GM12878 (cell line): ENCODE measurements at regions not wholly inside any gene's neighbourhood (a gene's known extent, or its start where the extent isn't known, plus 50 kb on each side); places are given as distances from the start of the nearest gene placed in this dataset.

ENCODE experiments used
- ATAC-seq: fragments of 200-7000 bp; cut with Tn5 transposase; 3 replicates; pipeline ENCODE4 v1.9.1; 2020; ENCODE audit warnings: mild to moderate bottlenecking, moderate library complexity
- BruUV-seq: library from RNA; stranded (reverse); fragments of 400-500 nt; replicated peaks from 2 replicates; lab custom pipeline; 2021; lab: Mats Ljungman, UMichigan
- CTCF ChIA-PET: fragments of 300-600 bp; sonication (Branson Sonifier 250); formaldehyde crosslinking; extraction: SDS; loops from one replicate; lab custom pipeline; 2021; ENCODE audit warnings: inconsistent platforms; lab: Yijun Ruan, JAX
- POLR2A ChIA-PET: fragments of 350-600 bp; formaldehyde crosslinking; extraction: SDS; loops from one replicate; lab custom pipeline; 2021; ENCODE audit warnings: inconsistent platforms; lab: Charles Lee
- RAD21 ChIA-PET: fragments of 300-600 bp; sonication (Branson Sonifier 250); formaldehyde crosslinking; loops from one replicate; lab custom pipeline; 2023; ENCODE audit warnings: antibody characterized with exemption; ENCODE audit not compliant: unreplicated experiment; lab: Charles Lee
- SMC1A ChIA-PET: fragments of 300-600 bp; sonication (Branson Sonifier 250); formaldehyde crosslinking; loops from one replicate; lab custom pipeline; 2023; ENCODE audit not compliant: unreplicated experiment, uncharacterized antibody; lab: Charles Lee
- DNase-seq: peaks from one replicate; pipeline ENCODE4 v3.0.0-alpha.2; 2011; ENCODE audit warnings: low read depth, low spot score
- FAIRE-seq: peaks from 3 replicates; lab custom pipeline; 2011; peaks lifted over from hg19 to GRCh38; lab: Jason Lieb, UNC
- H2AFZ ChIP-seq: 2 replicates; pipeline ENCODE4 v1.6.0; 2011; ENCODE audit warnings: low read depth, low read length, control low read depth; ENCODE audit not compliant: control insufficient read depth
- H3K27ac ChIP-seq: 2 replicates; pipeline ENCODE4 v1.5.1; 2011; ENCODE audit warnings: control low read depth; ENCODE audit not compliant: control insufficient read depth, insufficient read depth
- H3K27me3 ChIP-seq, 2 experiments: replicated peaks in 1 of 2; 2 replicates each; pipeline versions ENCODE4 v1.6.0 to v1.6.1; 2011; ENCODE audit warnings: low read length in 1 of 2; ENCODE audit not compliant: control insufficient read depth in 2 of 2, insufficient read depth in 2 of 2
- H3K36me3 ChIP-seq, 2 experiments: 2 replicates each; pipeline ENCODE4 v1.5.1; 2011; ENCODE audit warnings: low read length in 1 of 2; ENCODE audit not compliant: control insufficient read depth in 2 of 2, insufficient read depth in 2 of 2
- H3K4me1 ChIP-seq: 2 replicates; pipeline ENCODE4 v1.6.1; 2011; ENCODE audit warnings: mild to moderate bottlenecking, low read length, moderate library complexity, mixed read lengths; ENCODE audit not compliant: control insufficient read depth, insufficient read depth
- H3K4me2 ChIP-seq: 2 replicates; pipeline ENCODE4 v1.6.0; 2011; ENCODE audit warnings: control low read depth; ENCODE audit not compliant: control insufficient read depth, insufficient read depth
- H3K4me3 ChIP-seq: fragments of 200-600 bp; sonication (generic); 2 replicates; pipeline ENCODE4 v1.5.1; 2016
- H3K79me2 ChIP-seq: 2 replicates; pipeline ENCODE4 v1.6.0; 2011; ENCODE audit warnings: low read length; ENCODE audit not compliant: control insufficient read depth, insufficient read depth
- H3K9ac ChIP-seq: 2 replicates; pipeline ENCODE4 v1.8.0; 2011; ENCODE audit warnings: low read length, control low read depth, mixed read lengths; ENCODE audit not compliant: control insufficient read depth, insufficient read depth
- H3K9me3 ChIP-seq: replicated peaks from 3 replicates; pipeline ENCODE4 v1.5.1; 2011; ENCODE audit warnings: mild to moderate bottlenecking, low read length; ENCODE audit not compliant: control insufficient read depth, insufficient read depth
- H4K20me1 ChIP-seq: 2 replicates; pipeline ENCODE4 v1.6.0; 2011; ENCODE audit not compliant: control insufficient read depth, insufficient read depth
- GABPA ChIP-seq: IDR thresholded peaks from 2 replicates; pipeline ENCODE4 v1.6.1; 2014; ENCODE audit warnings: antibody characterized with exemption, low read depth, mild to moderate bottlenecking, inconsistent platforms
- PAX5 ChIP-seq: IDR thresholded peaks from 2 replicates; pipeline ENCODE4 v1.6.1; 2011; ENCODE audit warnings: low read depth, low read length, borderline replicate concordance
- POLR2AphosphoS5 ChIP-seq: IDR thresholded peaks from 2 replicates; pipeline ENCODE4 v1.6.1; 2011; ENCODE audit warnings: mild to moderate bottlenecking, low read length, inconsistent platforms
- RAD21 ChIP-seq: IDR thresholded peaks from 2 replicates; pipeline ENCODE4 v1.6.1; 2011; ENCODE audit warnings: mild to moderate bottlenecking, low read depth, low read length, moderate library complexity; ENCODE audit not compliant: insufficient read depth
- WGBS: methylation state at CpG from one replicate; pipeline ENCODE4 v1.1.6; 2016; ENCODE audit warnings: low lambda C conversion rate; ENCODE audit not compliant: insufficient replicate concordance, insufficient coverage; ENCODE audit errors: missing lambda C conversion rate; 5-methylcytosine and 5-hydroxymethylcytosine counted together
- in situ Hi-C: fragments of 300-500 bp; cut with MboI; formaldehyde crosslinking; loops from 9 replicates; pipeline ENCODE4 v1.14.3; 2018; ENCODE audit warnings: mixed read lengths
- intact Hi-C: fragments of 100-400 bp; cut with micrococcal nuclease; formaldehyde crosslinking; loops from one replicate; pipeline ENCODE4 v1.14.2; 2022; ENCODE audit not compliant: unreplicated experiment
- TF ChIP-seq, protein P1 (sequence below): fragments of 450-650 bp; IDR thresholded peaks from 2 replicates; pipeline ENCODE4 v1.6.1; 2014; ENCODE audit warnings: mild to moderate bottlenecking
- TF ChIP-seq, protein P2 (sequence below): IDR thresholded peaks from 2 replicates; pipeline ENCODE4 v1.6.1; 2012; ENCODE audit warnings: low read depth, low read length, improper control_type of control experiment

DNA sequence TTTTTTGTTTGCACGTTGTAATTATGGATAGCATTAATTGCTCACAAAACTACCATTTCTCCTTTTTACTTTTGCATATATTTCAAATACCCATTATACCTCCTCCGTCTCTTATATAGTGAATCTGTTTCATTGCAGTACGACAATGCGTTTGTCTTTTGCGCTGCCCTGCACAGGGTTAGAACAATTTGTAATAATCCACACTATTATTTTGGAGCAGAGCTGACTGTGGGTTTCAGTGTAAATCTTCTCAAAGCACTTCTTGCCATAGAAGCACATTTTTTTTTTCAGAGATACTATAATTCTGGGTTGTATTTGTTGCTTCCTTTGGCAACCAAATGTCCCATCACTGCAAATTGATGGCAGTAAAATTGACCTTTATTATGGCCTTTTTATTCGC lies 451.8 kb upstream of the STXBP6 start (continued):
- TF ChIP-seq, protein P1, sequence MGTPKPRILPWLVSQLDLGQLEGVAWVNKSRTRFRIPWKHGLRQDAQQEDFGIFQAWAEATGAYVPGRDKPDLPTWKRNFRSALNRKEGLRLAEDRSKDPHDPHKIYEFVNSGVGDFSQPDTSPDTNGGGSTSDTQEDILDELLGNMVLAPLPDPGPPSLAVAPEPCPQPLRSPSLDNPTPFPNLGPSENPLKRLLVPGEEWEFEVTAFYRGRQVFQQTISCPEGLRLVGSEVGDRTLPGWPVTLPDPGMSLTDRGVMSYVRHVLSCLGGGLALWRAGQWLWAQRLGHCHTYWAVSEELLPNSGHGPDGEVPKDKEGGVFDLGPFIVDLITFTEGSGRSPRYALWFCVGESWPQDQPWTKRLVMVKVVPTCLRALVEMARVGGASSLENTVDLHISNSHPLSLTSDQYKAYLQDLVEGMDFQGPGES = no peak
- TF ChIP-seq, protein P2, sequence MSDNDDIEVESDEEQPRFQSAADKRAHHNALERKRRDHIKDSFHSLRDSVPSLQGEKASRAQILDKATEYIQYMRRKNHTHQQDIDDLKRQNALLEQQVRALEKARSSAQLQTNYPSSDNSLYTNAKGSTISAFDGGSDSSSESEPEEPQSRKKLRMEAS = no peak

DNA sequence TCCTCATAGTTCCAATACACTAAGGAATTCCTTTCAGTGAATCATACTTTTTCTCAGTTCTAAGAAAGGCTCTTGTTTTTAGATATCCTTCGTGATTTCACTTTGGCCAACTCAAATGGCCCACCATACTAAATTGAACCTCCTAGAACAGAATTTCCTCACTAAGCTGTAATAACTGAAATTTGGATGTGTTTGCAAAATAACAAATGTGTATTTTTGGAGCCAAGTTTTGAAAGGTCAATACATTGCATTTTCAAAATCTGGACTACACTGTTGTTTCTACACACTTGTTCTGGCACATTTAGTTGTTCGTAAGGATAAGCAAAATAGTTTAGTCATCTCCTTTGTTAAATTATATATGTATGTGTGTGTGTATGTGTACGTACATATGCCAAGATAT lies 439.0 kb upstream of the STXBP6 start:
- RAD21 ChIA-PET = no interaction called here
- Histone ChIP-seq H3K79me2 (no peaks in the 10 kb centered on the region), H3K27me3 (no peaks in the 10 kb centered on the region), H3K4me1 (no peaks in the 10 kb centered on the region), H2AFZ (no peak overlapping the region), H4K20me1 (no peaks in the 10 kb centered on the region), H3K27ac (no peak overlapping the region), H3K4me3 (no peak overlapping the region), H3K9me3 (no peaks in the 10 kb centered on the region), H3K36me3 (no peaks in the 10 kb centered on the region), H3K9ac (no peak overlapping the region), H3K4me2 (no peak overlapping the region)
- ATAC-seq (no peak), DNase-seq (no peak), FAIRE-seq (no peak)
- WGBS = 0% methylated on average over 3 of the region's 3 CpGs
- SMC1A ChIA-PET = no interaction called here
- POLR2A ChIA-PET = no interaction called here
- CTCF ChIA-PET = interaction anchor here (0.6 to 1.5 kb wide), 3 partner anchors 10 to 1274 kb away, joined by 3 to 4 read pairs (median 3); no protein-coding TSS in a partner anchor
- BruUV-seq = no TSS peak
- in situ Hi-C loops (no loop called here), intact Hi-C loops (no loop called here)
- TF ChIP-seq POLR2AphosphoS5 = no peak
- TF ChIP-seq GABPA = no peak
- TF ChIP-seq PAX5 = no peak
- TF ChIP-seq RAD21 = no peak
